NCI-H1092 (cell line): ENCODE measurements at regions not wholly inside any gene's neighbourhood (a gene's known extent, or its start where the extent isn't known, plus 50 kb on each side); places are given as distances from the start of the nearest gene placed in this dataset.
"Not testable (repeated sequence)": the region's sequence is repeated elsewhere in the genome, so short reads cannot be mapped to it uniquely, and the experiment has no call there.

ENCODE experiments used
- DNase-seq: peaks from one replicate; lab custom pipeline; 2025; lab: John Stamatoyannopoulos, UW

GRCh38 chrX:11836284-11836683 is 78.2 kb downstream of the MSL3 start:
- DNase-seq: no peak

- DNase-seq: no peak
Measured at GRCh38 chrX:11837437-11837836, 79.4 kb downstream of the MSL3 start.

GRCh38 chrX:11864171-11864570 is 106.1 kb downstream of the MSL3 start:
- DNase-seq: no peak

- DNase-seq: no peak
Measured at GRCh38 chrX:11867610-11868345, 109.7 kb downstream of the MSL3 start.

GRCh38 chrX:11870789-11871188 is 112.8 kb downstream of the MSL3 start:
- no peak for DNase-seq

GRCh38 chrX:11881485-11882170 is 123.6 kb downstream of the MSL3 start:
- no peak for DNase-seq

- no peak for DNase-seq
Measured at GRCh38 chrX:11886745-11887144, 128.7 kb downstream of the MSL3 start.

- no peak for DNase-seq
Measured at GRCh38 chrX:11887175-11887574, 129.1 kb downstream of the MSL3 start.

GRCh38 chrX:11888421-11888820 is 130.4 kb downstream of the MSL3 start:
- DNase-seq: no peak

- DNase-seq: no peak
Measured at GRCh38 chrX:11889791-11890190, 131.8 kb downstream of the MSL3 start.

- peak; percentile 46 for DNase-seq
Measured at GRCh38 chrX:11890836-11891514, 132.9 kb downstream of the MSL3 start.

- DNase-seq: no peak
Measured at GRCh38 chrX:11893933-11894710, 136.1 kb downstream of the MSL3 start.

- no peak for DNase-seq
Measured at GRCh38 chrX:11899091-11899490, 141.1 kb downstream of the MSL3 start.

GRCh38 chrX:11905933-11906332 is 147.9 kb downstream of the MSL3 start:
- DNase-seq: not testable (repeated sequence)

- no peak for DNase-seq
Measured at GRCh38 chrX:11908371-11908770, 150.3 kb downstream of the MSL3 start.

- no peak for DNase-seq
Measured at GRCh38 chrX:11913001-11913400, 155.0 kb downstream of the MSL3 start.

- DNase-seq: no peak
Measured at GRCh38 chrX:11929476-11929875, 171.4 kb downstream of the MSL3 start.

GRCh38 chrX:11932423-11932822 is 174.4 kb downstream of the MSL3 start:
- no peak for DNase-seq

- no peak for DNase-seq
Measured at GRCh38 chrX:11934089-11934488, 176.1 kb downstream of the MSL3 start.

- no peak for DNase-seq
Measured at GRCh38 chrX:11941571-11941970, 183.5 kb downstream of the MSL3 start.

- peak; percentile 62 for DNase-seq
Measured at GRCh38 chrX:11944501-11944900, 186.5 kb downstream of the MSL3 start.

- DNase-seq: no peak
Measured at GRCh38 chrX:11949291-11949690, 189.0 kb upstream of the FRMPD4 start.
